HK-2 (cell line): ENCODE measurements at regions not wholly inside any gene's neighbourhood (a gene's known extent, or its start where the extent isn't known, plus 50 kb on each side); places are given as distances from the start of the nearest gene placed in this dataset.
A peak's percentile ranks its signal among the peaks of the same experiment; 100 is the strongest.

Experiments
- DNase-seq: peaks from one replicate; pipeline ENCODE4 v3.0.0-alpha.2; 2018; ENCODE audit not compliant: unreplicated experiment

GRCh38 chr6:56864171-56864616 is 90.7 kb upstream of the BEND6 start:
- no peak for DNase-seq

DNA sequence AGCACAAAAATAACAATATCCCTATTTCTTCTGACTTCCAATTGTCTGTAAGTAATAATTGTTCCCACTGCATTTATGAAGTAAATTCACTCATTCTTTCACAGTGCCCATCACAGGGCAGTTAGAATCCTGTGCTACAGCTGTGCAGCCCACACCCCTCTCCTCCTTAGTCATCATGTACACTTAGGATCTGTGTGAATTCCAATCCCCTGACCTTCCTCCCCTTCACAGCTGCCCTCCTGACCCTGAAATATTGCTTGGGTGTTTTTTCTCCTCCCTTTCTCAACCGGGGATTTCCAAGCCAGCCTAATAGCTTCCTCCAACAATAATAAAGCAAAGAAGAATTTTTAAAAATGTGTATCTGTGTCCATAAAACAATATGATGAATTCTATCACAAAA is 91.5 kb upstream of the BEND6 start:
- DNase-seq, result peak; percentile 40

DNA sequence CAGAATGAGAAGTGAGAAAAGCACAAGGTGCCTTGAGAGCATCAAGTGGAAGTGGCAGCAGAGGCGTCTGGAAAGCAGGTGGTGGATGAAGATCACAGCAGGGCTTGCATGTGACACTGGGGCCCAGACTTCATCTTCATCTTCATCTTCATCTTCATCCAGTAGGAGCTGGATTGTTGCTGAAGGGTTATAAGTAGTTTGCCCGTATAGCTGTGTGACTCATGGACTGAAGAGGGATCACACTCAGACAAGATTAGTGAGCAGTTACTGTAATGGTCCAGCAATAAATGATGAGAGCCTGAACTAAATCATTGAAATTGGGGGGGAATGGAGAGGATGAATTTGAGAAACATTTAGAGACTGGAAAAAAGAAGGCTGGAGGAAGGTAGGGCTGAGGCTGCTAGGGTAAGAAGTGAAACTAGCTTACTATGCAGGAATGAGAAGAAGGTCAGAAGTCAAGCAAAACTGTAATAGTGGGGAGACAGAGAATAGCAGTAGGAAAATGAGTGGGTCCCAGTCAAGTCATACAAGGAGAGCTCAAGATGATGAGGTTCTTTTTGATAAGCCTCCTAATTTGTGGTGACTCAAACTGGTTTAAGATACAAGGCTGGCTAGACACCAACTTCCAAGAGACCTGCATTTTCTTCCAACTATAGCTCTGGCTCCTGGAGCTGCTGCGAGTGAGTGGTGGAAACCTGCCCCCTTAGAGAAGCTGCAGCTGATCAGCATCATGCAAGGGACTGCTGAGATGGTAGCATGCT is 92.3 kb upstream of the BEND6 start:
- no peak for DNase-seq

- no peak for DNase-seq
Measured at GRCh38 chr6:56860475-56860874, 94.4 kb upstream of the BEND6 start.

- DNase-seq, result no peak
Measured at GRCh38 chr6:56856036-56856580, 98.8 kb upstream of the BEND6 start.

- no peak for DNase-seq
Measured at GRCh38 chr6:56854086-56854485, 100.8 kb upstream of the BEND6 start.

DNA sequence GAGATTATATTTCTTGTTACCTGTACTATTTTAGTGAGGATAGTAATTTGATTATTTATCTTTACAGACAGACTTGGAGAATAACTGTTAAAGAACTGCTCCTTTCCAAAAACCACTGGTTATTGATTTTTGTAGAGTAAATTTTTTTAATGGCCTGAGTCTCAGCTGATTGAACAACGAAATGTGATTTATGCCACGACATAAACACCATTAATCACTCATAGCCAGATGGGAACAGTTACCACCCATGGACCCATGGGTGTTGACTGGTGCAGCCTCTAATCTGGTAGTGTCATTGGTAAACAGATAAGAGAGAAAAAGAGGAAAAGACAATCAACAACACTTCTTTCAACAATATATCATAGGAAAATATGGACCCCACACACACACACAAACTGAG is 101.4 kb upstream of the BEND6 start:
- no peak for DNase-seq

GRCh38 chr6:56852260-56853010 is 102.5 kb upstream of the BEND6 start:
- no peak for DNase-seq

DNA sequence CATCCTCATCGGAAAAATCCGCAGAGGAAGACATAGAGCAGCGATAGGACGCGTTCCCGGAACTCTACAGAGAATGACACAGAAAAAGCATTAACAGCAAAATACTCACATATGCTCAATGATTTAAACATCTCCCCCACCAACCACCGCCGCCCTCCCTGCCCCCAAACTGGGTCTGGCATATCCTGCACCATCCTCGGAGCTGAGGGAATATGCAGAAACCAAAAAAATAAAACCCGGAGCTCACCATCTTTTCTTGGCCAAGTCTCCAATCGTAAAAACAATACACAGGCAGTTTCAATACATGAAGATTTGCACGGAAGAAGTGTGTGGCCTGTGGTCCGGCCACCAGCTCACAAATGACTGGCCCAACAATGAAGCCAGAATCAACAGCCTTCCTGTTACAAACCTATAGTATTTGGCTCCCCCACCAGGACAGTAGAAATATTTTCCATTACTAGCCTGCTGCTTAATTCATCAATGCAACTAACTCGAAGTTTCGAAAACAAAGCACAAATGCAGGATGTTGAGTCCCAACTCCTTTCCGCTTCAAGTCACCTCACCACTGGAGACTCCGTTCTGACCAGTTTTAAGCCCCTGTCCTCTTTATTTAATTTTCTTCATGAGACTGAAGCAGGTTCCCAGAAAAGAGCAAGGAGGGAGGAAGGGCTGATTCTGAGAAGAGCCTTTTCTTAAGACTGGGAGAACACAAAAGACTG is 103.2 kb upstream of the BEND6 start:
- DNase-seq, result peak; percentile 41

DNA sequence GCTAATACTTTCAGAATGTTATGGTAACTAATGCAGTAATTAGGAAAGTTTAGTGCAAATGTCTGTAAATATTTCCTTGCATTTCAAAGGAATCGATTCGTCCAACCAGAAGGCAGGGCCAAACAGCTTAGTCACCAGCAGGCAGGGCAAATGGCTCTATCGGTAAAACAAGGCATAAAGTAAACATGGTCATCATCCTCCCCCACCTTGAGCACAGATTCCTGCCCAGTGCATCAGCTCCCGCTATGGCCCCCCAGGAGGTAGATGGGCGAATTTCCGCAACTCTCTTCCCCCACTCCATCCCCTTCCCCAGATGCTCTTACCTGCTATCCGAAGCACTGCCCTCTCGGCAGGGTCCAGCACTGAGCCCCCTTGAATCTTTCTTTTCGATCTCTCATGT is 103.8 kb upstream of the BEND6 start:
- no peak for DNase-seq

DNA sequence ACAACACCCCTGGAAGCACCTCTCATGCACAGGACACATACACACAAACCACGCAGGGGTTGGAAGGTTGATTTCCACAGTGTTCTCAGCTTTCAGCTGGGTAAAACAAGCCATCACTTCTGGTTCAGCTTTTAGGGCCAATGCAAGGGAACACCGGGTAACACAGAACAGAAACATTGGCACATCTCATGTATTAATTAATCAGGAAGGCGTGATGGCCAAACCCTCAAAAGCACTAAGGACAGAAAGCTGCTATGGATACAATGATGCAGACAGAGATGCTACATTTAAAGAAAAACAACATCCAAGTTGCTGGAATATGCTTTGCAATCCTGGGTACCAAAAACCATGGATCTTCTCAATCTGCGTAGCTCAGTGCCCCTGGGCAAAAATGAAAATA is 104.3 kb upstream of the BEND6 start:
- DNase-seq, result no peak

DNA sequence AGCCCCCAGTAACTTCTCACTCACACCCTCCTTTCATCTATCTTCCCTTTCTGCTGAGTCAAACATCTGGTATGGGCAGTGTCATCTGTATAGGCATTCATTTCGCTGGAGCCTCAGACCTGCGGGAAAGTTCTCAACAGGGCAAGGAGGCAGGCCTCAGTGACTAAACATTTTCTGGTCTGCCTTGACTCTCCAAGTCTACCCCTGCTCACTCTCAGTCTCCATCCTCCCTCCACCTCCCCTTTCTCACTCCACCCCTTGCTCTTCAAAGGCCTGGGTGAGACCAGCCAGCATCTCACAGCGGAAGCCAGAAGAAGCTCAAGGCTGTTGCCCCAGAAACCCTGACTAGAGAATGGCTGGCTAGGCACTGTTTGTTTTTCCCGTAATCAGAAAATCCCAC is 105.0 kb upstream of the BEND6 start:
- DNase-seq, result no peak

DNA sequence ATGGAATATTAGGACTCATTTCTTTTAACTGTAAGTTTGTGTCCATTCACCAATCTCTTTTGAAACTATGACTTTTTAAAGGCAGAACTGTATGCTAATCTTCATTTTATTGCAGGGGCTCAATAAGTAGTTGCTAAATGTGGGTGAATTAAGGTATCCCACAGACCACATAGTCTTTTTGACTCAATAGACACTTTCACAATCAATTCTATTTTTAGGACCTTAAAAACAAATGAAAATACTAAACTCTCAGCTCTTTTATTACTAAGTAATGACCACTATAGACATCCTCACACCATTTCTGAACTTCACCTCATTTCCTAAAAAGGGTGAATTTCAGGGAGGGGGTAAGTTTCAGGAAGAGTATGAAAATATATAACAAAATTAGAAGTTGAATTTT is 106.8 kb upstream of the BEND6 start:
- no peak for DNase-seq

GRCh38 chr6:56845032-56845431 is 109.9 kb upstream of the BEND6 start:
- DNase-seq, result no peak

DNA sequence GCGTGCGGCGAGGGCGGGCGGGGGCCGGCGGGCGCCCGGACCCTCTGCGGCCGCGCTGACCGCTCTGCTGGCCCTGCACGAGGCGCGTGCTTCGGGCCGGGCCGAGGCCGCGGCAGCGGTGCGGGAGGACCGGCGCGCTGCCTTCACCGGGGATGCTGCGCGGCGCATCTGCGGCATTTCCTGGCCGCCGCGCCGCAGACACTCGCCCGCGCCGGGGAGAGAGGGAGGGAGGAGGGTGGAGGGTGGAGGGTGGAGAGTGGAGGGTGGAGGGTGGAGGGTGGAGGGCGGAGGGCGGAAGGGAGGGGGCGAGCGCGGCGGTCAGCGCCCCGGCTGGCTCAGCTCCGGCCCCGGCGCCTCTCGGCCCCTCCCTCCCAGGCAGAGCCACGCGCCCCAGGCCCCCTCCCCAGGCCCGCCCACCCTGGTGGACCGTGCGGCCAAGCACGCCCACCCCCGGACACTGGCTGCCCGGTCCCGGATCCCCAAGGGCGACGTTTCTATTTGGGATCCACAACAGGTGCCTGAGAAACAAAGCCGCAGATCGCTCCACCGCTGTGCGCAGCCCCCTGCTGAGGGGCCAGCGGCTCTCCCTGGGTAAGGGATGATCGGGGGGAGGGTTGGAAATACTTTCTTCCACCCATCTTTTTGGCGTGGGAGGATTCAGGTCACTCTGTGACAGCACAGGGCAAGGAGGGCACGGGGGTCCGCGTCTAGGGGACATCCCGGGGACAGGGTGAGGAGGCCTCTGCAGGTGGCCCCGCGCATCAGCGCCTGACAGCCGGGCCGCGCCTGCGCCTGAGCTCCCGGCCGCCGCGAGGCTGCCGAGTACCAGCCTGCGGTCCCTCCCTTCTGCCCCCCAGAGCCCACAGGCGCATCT is 111.2 kb upstream of the BEND6 start:
- peak; percentile 74 for DNase-seq

- DNase-seq, result peak; percentile 49
Measured at GRCh38 chr6:56842686-56843475, 112.0 kb upstream of the BEND6 start.

GRCh38 chr6:56841751-56842150 is 113.2 kb upstream of the BEND6 start:
- no peak for DNase-seq

DNA sequence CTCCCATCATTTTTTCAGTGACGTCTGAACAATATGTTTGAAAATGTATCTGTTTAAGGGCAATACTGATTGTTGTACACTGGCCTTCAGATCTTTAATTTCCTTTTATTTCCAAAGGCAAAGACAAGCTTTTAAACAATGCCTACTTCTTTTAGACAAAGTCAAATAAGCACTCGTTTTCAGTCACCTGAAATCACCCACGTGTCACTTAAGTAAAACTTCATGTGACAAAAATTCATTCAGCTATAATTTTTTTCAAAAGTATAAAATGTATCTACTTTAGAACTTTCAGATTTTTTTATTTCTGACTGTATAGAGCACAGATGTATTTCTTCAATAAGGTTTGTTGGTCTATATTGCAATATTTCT is 113.5 kb upstream of the BEND6 start:
- no peak for DNase-seq

- no peak for DNase-seq
Measured at GRCh38 chr6:56840467-56841380, 114.2 kb upstream of the BEND6 start.
